Keratinocyte (primary cell): ENCODE measurements at regions not wholly inside any gene's neighbourhood (a gene's known extent, or its start where the extent isn't known, plus 50 kb on each side); places are given as distances from the start of the nearest gene placed in this dataset.
"Not testable (repeated sequence)": the region's sequence is repeated elsewhere in the genome, so short reads cannot be mapped to it uniquely, and the experiment has no call there.

Experiments used
- DNase-seq: peaks from one replicate; pipeline ENCODE4 v3.0.0-alpha.2; 2011; ENCODE audit warnings: low read depth, missing footprints, low spot score
- FAIRE-seq: peaks from 2 replicates; lab custom pipeline; 2011; peaks lifted over from hg19 to GRCh38; lab: Jason Lieb, UNC
- H2AFZ ChIP-seq: 2 replicates; pipeline ENCODE4 v1.6.0; 2012; ENCODE audit warnings: low read length, control low read depth, inconsistent platforms; ENCODE audit not compliant: control insufficient read depth
- H3K27ac ChIP-seq: 2 replicates; pipeline ENCODE4 v1.5.1; 2011; ENCODE audit warnings: low read length; ENCODE audit not compliant: control insufficient read depth, insufficient read depth
- H3K27me3 ChIP-seq: 3 replicates; pipeline ENCODE4 v1.6.0; 2011; ENCODE audit warnings: low read length; ENCODE audit not compliant: control insufficient read depth, insufficient read depth; ENCODE audit errors: extremely low read depth
- H3K36me3 ChIP-seq, 2 experiments: 2 replicates in 1 of 2; 3 replicates in 1 of 2; pipeline ENCODE4 v1.5.1; 2011; ENCODE audit warnings: low read length in 2 of 2, mild to moderate bottlenecking in 1 of 2; ENCODE audit not compliant: control insufficient read depth in 2 of 2, insufficient read depth in 2 of 2; ENCODE audit errors: extremely low read depth in 1 of 2
- H3K4me1 ChIP-seq: 3 replicates; pipeline ENCODE4 v1.5.1; 2011; ENCODE audit warnings: low read length; ENCODE audit not compliant: control insufficient read depth, insufficient read depth; ENCODE audit errors: extremely low read depth
- H3K4me2 ChIP-seq: 3 replicates; pipeline ENCODE4 v1.6.0; 2011; ENCODE audit warnings: low read depth, low read length; ENCODE audit not compliant: control insufficient read depth, insufficient read depth; ENCODE audit errors: extremely low read depth
- H3K4me3 ChIP-seq, 3 experiments: fragments of 200-600 bp in 1 of 3; sonication (generic) in 1 of 3; 2 replicates in 2 of 3; 3 replicates in 1 of 3; pipeline ENCODE4 v1.5.1; 2011 to 2016; ENCODE audit warnings: low read length in 3 of 3, mild to moderate bottlenecking in 3 of 3, control low read depth in 2 of 3, inconsistent platforms in 1 of 3, low read depth in 1 of 3, mixed read lengths in 1 of 3, mixed run types in 1 of 3, moderate library complexity in 1 of 3; ENCODE audit not compliant: control insufficient read depth in 2 of 3, insufficient read depth in 2 of 3; ENCODE audit errors: extremely low read depth in 1 of 3
- H3K79me2 ChIP-seq: 2 replicates; pipeline ENCODE4 v1.6.0; 2012; ENCODE audit warnings: low read length; ENCODE audit not compliant: control insufficient read depth, insufficient read depth
- H3K9ac ChIP-seq: 3 replicates; pipeline ENCODE4 v1.6.0; 2011; ENCODE audit warnings: low read length; ENCODE audit not compliant: control insufficient read depth, insufficient read depth; ENCODE audit errors: extremely low read depth
- H3K9me1 ChIP-seq: 3 replicates; pipeline ENCODE4 v1.6.0; 2011; ENCODE audit warnings: low read length; ENCODE audit not compliant: control insufficient read depth, insufficient read depth; ENCODE audit errors: extremely low read depth
- H3K9me3 ChIP-seq: 2 replicates; pipeline ENCODE4 v1.5.1; 2012; ENCODE audit warnings: low read depth, low read length; ENCODE audit not compliant: control insufficient read depth
- H4K20me1 ChIP-seq: 3 replicates; pipeline ENCODE4 v1.6.0; 2011; ENCODE audit warnings: low read length; ENCODE audit not compliant: control insufficient read depth, insufficient read depth; ENCODE audit errors: extremely low read depth
- CTCF ChIP-seq, 3 experiments: IDR thresholded peaks in 1 of 3; conservative IDR thresholded peaks in 1 of 3; optimal IDR thresholded peaks in 1 of 3; 2 replicates in 2 of 3; 3 replicates in 1 of 3; pipeline versions ENCODE3 to v1.5.1; 2011; ENCODE audit warnings: low read length in 3 of 3, mild to moderate bottlenecking in 3 of 3, moderate library complexity in 2 of 3, control low read depth in 1 of 3, inconsistent platforms in 1 of 3; ENCODE audit not compliant: insufficient read depth in 2 of 3; ENCODE audit errors: extremely low read depth in 1 of 3
- EZH2 ChIP-seq: IDR thresholded peaks from one replicate; pipeline ENCODE4 v1.6.1; 2012; ENCODE audit warnings: inconsistent platforms, mild to moderate bottlenecking, low read length, moderate library complexity
- dilution Hi-C: fragments of 300-500 bp; cut with MboI; formaldehyde crosslinking; loops from one replicate; pipeline ENCODE4 v1.7.0; 2020; ENCODE audit warnings: low sequenced_read_pairs; ENCODE audit not compliant: extremely low pct_ligation_motif_present

GRCh38 chr2:55124682-55125081 lies 74.4 kb upstream of the RTN4 start:
- dilution Hi-C loops, H3K4me1 ChIP-seq, H3K27me3 ChIP-seq, FAIRE-seq, H3K9me1 ChIP-seq, H3K4me2 ChIP-seq, H3K36me3 ChIP-seq, H3K79me2 ChIP-seq, H3K27ac ChIP-seq, H2AFZ ChIP-seq, H3K9ac ChIP-seq, H3K4me3 ChIP-seq, DNase-seq, H3K9me3 ChIP-seq, H4K20me1 ChIP-seq: not testable (repeated sequence)

- no peak overlapping the region for H3K27ac ChIP-seq
- H4K20me1 ChIP-seq, result no peaks in the 10 kb centered on the region
- H3K79me2 ChIP-seq, result no peaks in the 10 kb centered on the region
- no peak for TF ChIP-seq CTCF (optimal IDR thresholded peaks at IDR 0.05 in 1 of 3, IDR thresholded peaks at IDR 0.05 in 1 of 3, conservative IDR thresholded peaks at IDR 0.05 in 1 of 3; ENCODE audit: extremely low read depth in 1 of 3, insufficient read depth in 2 of 3, low read length in 3 of 3)
- TF ChIP-seq EZH2, result no peak
- no peak overlapping the region for H3K4me2 ChIP-seq
- no peak overlapping the region for H3K4me3 ChIP-seq
- FAIRE-seq, result no peak
- no peaks in the 10 kb centered on the region for H3K9me1 ChIP-seq
- no peaks in the 10 kb centered on the region for H3K9me3 ChIP-seq
- dilution Hi-C loops, result no loop called here
- no peaks in the 10 kb centered on the region for H3K27me3 ChIP-seq
- no peaks in the 10 kb centered on the region for H3K4me1 ChIP-seq
- no peak overlapping the region for H3K9ac ChIP-seq
- H2AFZ ChIP-seq, result no peak overlapping the region
- H3K36me3 ChIP-seq, result no peaks in the 10 kb centered on the region
- DNase-seq, result no peak
Observed at GRCh38 chr2:55123851-55124269, 73.6 kb upstream of the RTN4 start.

GRCh38 chr2:55120634-55121359 lies 70.5 kb upstream of the RTN4 start:
- Histone ChIP-seq H4K20me1 (no peaks in the 10 kb centered on the region), H3K4me1 (peaks cover 7% of the 10 kb centered on the region), H3K27ac (no peak overlapping the region), H3K9me1 (no peaks in the 10 kb centered on the region), H3K4me2 (no peak overlapping the region), H3K9ac (no peak overlapping the region), H3K36me3 (no peaks in the 10 kb centered on the region), H3K79me2 (no peaks in the 10 kb centered on the region), H3K27me3 (no peaks in the 10 kb centered on the region), H3K4me3 (no peak overlapping the region), H2AFZ (peak overlapping the region; percentile 10), H3K9me3 (no peaks in the 10 kb centered on the region)
- FAIRE-seq, result no peak
- no peak for DNase-seq
- TF ChIP-seq EZH2 (no peak), CTCF (optimal IDR thresholded peaks at IDR 0.05 in 1 of 3, IDR thresholded peaks at IDR 0.05 in 1 of 3, conservative IDR thresholded peaks at IDR 0.05 in 1 of 3; ENCODE audit: extremely low read depth in 1 of 3, insufficient read depth in 2 of 3, low read length in 3 of 3) (no peak)
- dilution Hi-C loops, result no loop called here
